RKO (cell line): ENCODE measurements at regions not wholly inside any gene's neighbourhood (a gene's known extent, or its start where the extent isn't known, plus 50 kb on each side); places are given as distances from the start of the nearest gene placed in this dataset.
"Not testable (repeated sequence)": the region's sequence is repeated elsewhere in the genome, so short reads cannot be mapped to it uniquely, and the experiment has no call there.

Experiments
- DNase-seq: peaks from one replicate; pipeline ENCODE4 v3.0.0-alpha.2; 2016; ENCODE audit warnings: low spot score

- no peak for DNase-seq
Observed at GRCh38 chr11:54927704-54928103, 221.1 kb downstream of the OR4A5 start.

- no peak for DNase-seq
Observed at GRCh38 chr11:54930930-54931329, 224.3 kb downstream of the OR4A5 start.

- no peak for DNase-seq
Observed at GRCh38 chr11:54944211-54944610, 237.6 kb downstream of the OR4A5 start.

GRCh38 chr11:54946424-54946823 lies 239.8 kb downstream of the OR4A5 start:
- no peak for DNase-seq

- DNase-seq = not testable (repeated sequence)
Observed at GRCh38 chr11:54947175-54947574, 240.5 kb downstream of the OR4A5 start.

GRCh38 chr11:54979375-54979774 lies 272.7 kb downstream of the OR4A5 start:
- DNase-seq = no peak

- no peak for DNase-seq
Observed at GRCh38 chr11:54985731-54986130, 276.2 kb upstream of the TRIM48 start.

- not testable (repeated sequence) for DNase-seq
Observed at GRCh38 chr11:55028837-55029236, 233.1 kb upstream of the TRIM48 start.

GRCh38 chr11:55054723-55055122 lies 207.2 kb upstream of the TRIM48 start:
- DNase-seq = no peak

GRCh38 chr11:55084588-55084987 lies 177.4 kb upstream of the TRIM48 start:
- DNase-seq = not testable (repeated sequence)

- peak; percentile 2 for DNase-seq
Observed at GRCh38 chr11:55106391-55106790, 155.6 kb upstream of the TRIM48 start.
